T47D (cell line): ENCODE measurements at regions not wholly inside any gene's neighbourhood (a gene's known extent, or its start where the extent isn't known, plus 50 kb on each side); places are given as distances from the start of the nearest gene placed in this dataset.

Experiments used
- DNase-seq, 2 experiments: peaks; one replicate each; pipeline versions ENCODE4 v3.0.0 to v3.0.0-alpha.2; 2011 to 2012; ENCODE audit warnings: low read depth in 1 of 2, low spot score in 1 of 2
- JUND ChIP-seq: IDR thresholded peaks from 2 replicates; pipeline ENCODE4 v1.6.1; 2012; ENCODE audit warnings: low read depth
- in situ Hi-C: cut with HindIII; loops from 2 replicates; pipeline ENCODE4 v1.10.0; 2016; ENCODE audit warnings: low sequenced_read_pairs, low pct_unique_long_range_greater_than_20kb

- DNase-seq = no peak
- in situ Hi-C loops = no loop called here
- no peak for TF ChIP-seq JUND
Measured at GRCh38 chr20:48282591-48283228, 497.4 kb upstream of the SULF2 start.

- in situ Hi-C loops = no loop called here
- DNase-seq = no peak
- no peak for TF ChIP-seq JUND
Measured at GRCh38 chr20:48281501-48281900, 496.2 kb upstream of the SULF2 start.

GRCh38 chr20:48278961-48279481 is 493.7 kb upstream of the SULF2 start:
- no peak for DNase-seq
- TF ChIP-seq JUND = no peak
- in situ Hi-C loops = no loop called here

- in situ Hi-C loops = no loop called here
- no peak for DNase-seq
- no peak for TF ChIP-seq JUND
Measured at GRCh38 chr20:48277266-48277665, 492.0 kb upstream of the SULF2 start.

GRCh38 chr20:48276021-48276342 is 490.7 kb upstream of the SULF2 start:
- in situ Hi-C loops = no loop called here
- DNase-seq = no peak
- no peak for TF ChIP-seq JUND

GRCh38 chr20:48275286-48276020 is 490.2 kb upstream of the SULF2 start:
- no peak for TF ChIP-seq JUND
- no peak for DNase-seq

GRCh38 chr20:48273843-48274242 is 488.6 kb upstream of the SULF2 start:
- in situ Hi-C loops = no loop called here
- DNase-seq = no peak
- TF ChIP-seq JUND = no peak

More at GRCh38 chr20:48275286-48276020, 490.2 kb upstream of the SULF2 start:
- in situ Hi-C loops = no loop called here

- DNase-seq = no peak
- TF ChIP-seq JUND = no peak
- in situ Hi-C loops = no loop called here
Measured at GRCh38 chr20:48270885-48271284, 485.6 kb upstream of the SULF2 start.

GRCh38 chr20:48267860-48268633 is 482.8 kb upstream of the SULF2 start:
- no peak for TF ChIP-seq JUND
- DNase-seq = no peak
- in situ Hi-C loops = no loop called here

- no peak for DNase-seq
- TF ChIP-seq JUND = no peak
- in situ Hi-C loops = no loop called here
Measured at GRCh38 chr20:48266571-48266970, 481.3 kb upstream of the SULF2 start.

- in situ Hi-C loops = no loop called here
- DNase-seq = no peak
- TF ChIP-seq JUND = no peak
Measured at GRCh38 chr20:48265791-48266190, 480.5 kb upstream of the SULF2 start.

GRCh38 chr20:48262955-48263354 is 477.7 kb upstream of the SULF2 start:
- DNase-seq = no peak
- in situ Hi-C loops = no loop called here
- TF ChIP-seq JUND = no peak

GRCh38 chr20:48262466-48262865 is 477.2 kb upstream of the SULF2 start:
- TF ChIP-seq JUND = no peak
- DNase-seq = peak in 1 of 2 experiments; percentile 46
- in situ Hi-C loops = no loop called here
